NB4 (cell line): ENCODE measurements at regions not wholly inside any gene's neighbourhood (a gene's known extent, or its start where the extent isn't known, plus 50 kb on each side); places are given as distances from the start of the nearest gene placed in this dataset.

Experiments
- DNase-seq: peaks from one replicate; pipeline ENCODE4 v3.0.0; 2010; ENCODE audit warnings: low read depth
- H3K4me3 ChIP-seq: one replicate; pipeline ENCODE4 v1.5.1; 2011; ENCODE audit warnings: mild to moderate bottlenecking, low read depth, low read length, moderate library complexity
- CTCF ChIP-seq: IDR thresholded peaks from one replicate; pipeline ENCODE4 v1.5.1; 2012; ENCODE audit warnings: low read depth, low read length
- MAX ChIP-seq: IDR thresholded peaks from 2 replicates; pipeline ENCODE4 v1.6.1; 2011; ENCODE audit warnings: low read depth, low read length
- MYC ChIP-seq: IDR thresholded peaks from 2 replicates; pipeline ENCODE4 v1.6.1; 2011; ENCODE audit warnings: low read depth, low read length
- POLR2A ChIP-seq: IDR thresholded peaks from 2 replicates; pipeline ENCODE4 v1.6.1; 2011; ENCODE audit warnings: mild to moderate bottlenecking; ENCODE audit not compliant: insufficient read length; ENCODE audit errors: extremely low read depth

GRCh38 chrX:125378205-125378604 is 58.5 kb downstream of the TEX13C start:
- TF ChIP-seq MAX (no peak), MYC (no peak), CTCF (no peak), POLR2A (no peak)
- DNase-seq, result no peak
- no peak overlapping the region for H3K4me3 ChIP-seq

- DNase-seq, result no peak
- no peak for TF ChIP-seq MAX
- TF ChIP-seq CTCF, result no peak
- no peak for TF ChIP-seq MYC
- no peak for TF ChIP-seq POLR2A
- no peak overlapping the region for H3K4me3 ChIP-seq
Observed at GRCh38 chrX:125378770-125379169, 59.1 kb downstream of the TEX13C start.

- DNase-seq, result no peak
- H3K4me3 ChIP-seq, result no peak overlapping the region
- no peak for TF ChIP-seq MAX
- TF ChIP-seq CTCF, result no peak
- no peak for TF ChIP-seq MYC
- no peak for TF ChIP-seq POLR2A
Observed at GRCh38 chrX:125382148-125382628, 62.5 kb downstream of the TEX13C start.

GRCh38 chrX:125382889-125383288 is 63.2 kb downstream of the TEX13C start:
- no peak overlapping the region for H3K4me3 ChIP-seq
- DNase-seq, result no peak
- TF ChIP-seq MYC (no peak), MAX (no peak), CTCF (no peak), POLR2A (no peak)

GRCh38 chrX:125384867-125385266 is 65.2 kb downstream of the TEX13C start:
- H3K4me3 ChIP-seq, result no peak overlapping the region
- TF ChIP-seq MYC (no peak), POLR2A (no peak)
- DNase-seq, result no peak

GRCh38 chrX:125387945-125388344 is 68.3 kb downstream of the TEX13C start:
- TF ChIP-seq MAX (no peak), CTCF (no peak), MYC (no peak), POLR2A (no peak)
- no peak for DNase-seq
- no peak overlapping the region for H3K4me3 ChIP-seq
